Endothelial cell of umbilical vein (primary cell): ENCODE measurements at regions not wholly inside any gene's neighbourhood (a gene's known extent, or its start where the extent isn't known, plus 50 kb on each side); places are given as distances from the start of the nearest gene placed in this dataset.
A peak's percentile ranks its signal among the peaks of the same experiment; 100 is the strongest.
"Not testable (repeated sequence)": the region's sequence is repeated elsewhere in the genome, so short reads cannot be mapped to it uniquely, and the experiment has no call there.

Experiments
- BruUV-seq: library from RNA; stranded (reverse); fragments of 400-500 nt; replicated peaks from 2 replicates; lab custom pipeline; 2021; lab: Mats Ljungman, UMichigan
- CTCF ChIA-PET: fragments of 300-600, 350-600 bp; sonication (Branson Sonifier 250); formaldehyde crosslinking; loops from one replicate; lab custom pipeline; 2021; ENCODE audit warnings: antibody characterized with exemption, inconsistent platforms; lab: Charles Lee
- POLR2A ChIA-PET: fragments of 300-600, 350-600 bp; sonication (Branson Sonifier 250); formaldehyde crosslinking; loops from one replicate; lab custom pipeline; 2021; ENCODE audit warnings: antibody characterized with exemption, inconsistent platforms; lab: Charles Lee
- DNase-seq: peaks from one replicate; pipeline ENCODE4 v3.0.0-alpha.2; 2011; ENCODE audit warnings: low read depth, low spot score
- FAIRE-seq: peaks from 2 replicates; lab custom pipeline; 2011; peaks lifted over from hg19 to GRCh38; lab: Jason Lieb, UNC
- H2AFZ ChIP-seq: 2 replicates; pipeline ENCODE4 v1.6.0; 2012; ENCODE audit warnings: low read depth, low read length, control low read depth, inconsistent platforms
- H3K27ac ChIP-seq: 2 replicates; pipeline ENCODE4 v1.5.1; 2011; ENCODE audit warnings: low read depth, mild to moderate bottlenecking, control low read depth, low read length, moderate library complexity; ENCODE audit not compliant: insufficient read depth
- H3K27me3 ChIP-seq, 2 experiments: 2 replicates each; pipeline versions ENCODE4 v1.6.0 to v1.6.1; 2011; ENCODE audit warnings: low read length in 2 of 2, mixed read lengths in 1 of 2; ENCODE audit not compliant: control insufficient read depth in 2 of 2, insufficient read depth in 2 of 2
- H3K36me3 ChIP-seq, 2 experiments: 2 replicates in 1 of 2; 3 replicates in 1 of 2; pipeline ENCODE4 v1.5.1; 2011; ENCODE audit warnings: low read length in 2 of 2, mild to moderate bottlenecking in 1 of 2, moderate library complexity in 1 of 2; ENCODE audit not compliant: control insufficient read depth in 2 of 2, insufficient read depth in 2 of 2; ENCODE audit errors: extremely low read depth in 1 of 2
- H3K4me1 ChIP-seq: 3 replicates; pipeline ENCODE4 v1.5.1; 2011; ENCODE audit warnings: mild to moderate bottlenecking, low read length; ENCODE audit not compliant: control insufficient read depth, insufficient read depth; ENCODE audit errors: extremely low read depth
- H3K4me2 ChIP-seq: 2 replicates; pipeline ENCODE4 v1.6.1; 2011; ENCODE audit warnings: low read length, control low read depth, mixed read lengths; ENCODE audit not compliant: insufficient read depth
- H3K4me3 ChIP-seq, 3 experiments: fragments of 200-600 bp in 1 of 3; sonication (generic), shearing (Covaris generic) in 1 of 3; replicated peaks in 1 of 3; 2 replicates each; pipeline ENCODE4 v1.5.1; 2011 to 2016; ENCODE audit warnings: control low read depth in 3 of 3, low read length in 3 of 3, mild to moderate bottlenecking in 2 of 3, inconsistent platforms in 1 of 3, low read depth in 1 of 3, moderate library complexity in 1 of 3; ENCODE audit not compliant: insufficient read depth in 1 of 3
- H3K79me2 ChIP-seq: 2 replicates; pipeline ENCODE4 v1.6.0; 2012; ENCODE audit warnings: low read length, inconsistent platforms; ENCODE audit not compliant: control insufficient read depth, insufficient read depth
- H3K9ac ChIP-seq: replicated peaks from 2 replicates; pipeline ENCODE3; 2011; ENCODE audit warnings: low read length, control low read depth; ENCODE audit not compliant: insufficient read depth; ENCODE audit errors: extremely low read depth
- H3K9me1 ChIP-seq: replicated peaks from 3 replicates; pipeline ENCODE4 v1.6.0; 2011; ENCODE audit warnings: mild to moderate bottlenecking, low read length; ENCODE audit not compliant: control insufficient read depth, insufficient read depth; ENCODE audit errors: extremely low read depth
- H3K9me3 ChIP-seq: replicated peaks from 2 replicates; pipeline ENCODE4 v1.5.1; 2012; ENCODE audit warnings: low read length, inconsistent platforms; ENCODE audit not compliant: control insufficient read depth, insufficient read depth
- H4K20me1 ChIP-seq: replicated peaks from 2 replicates; pipeline ENCODE3; 2011; ENCODE audit warnings: mild to moderate bottlenecking, low read length; ENCODE audit not compliant: control insufficient read depth, insufficient read depth; ENCODE audit errors: extremely low read depth
- dilution Hi-C: fragments of 300-500 bp; cut with MboI; formaldehyde crosslinking; loops from one replicate; pipeline ENCODE4 v1.15.0; 2019; ENCODE audit warnings: low sequenced_read_pairs; ENCODE audit not compliant: extremely low pct_ligation_motif_present
- intact Hi-C: fragments of 100-400 bp; cut with micrococcal nuclease; formaldehyde crosslinking; loops from one replicate; pipeline ENCODE4 v1.10.0; 2022

- DNase-seq, H3K9me1 ChIP-seq, intact Hi-C loops, H4K20me1 ChIP-seq, dilution Hi-C loops, H3K27me3 ChIP-seq, H3K9ac ChIP-seq, BruUV-seq, H3K4me3 ChIP-seq, H3K4me2 ChIP-seq, H2AFZ ChIP-seq, H3K4me1 ChIP-seq, POLR2A ChIA-PET, CTCF ChIA-PET, H3K27ac ChIP-seq, H3K79me2 ChIP-seq, H3K9me3 ChIP-seq, H3K36me3 ChIP-seq: not testable (repeated sequence)
- FAIRE-seq, result peak; percentile 70
These were observed 536.4 kb downstream of the PRIM2 start for GRCh38 chr6:57853745-57854407.

- FAIRE-seq, dilution Hi-C loops: not testable (repeated sequence)
These were observed 543.3 kb downstream of the PRIM2 start for GRCh38 chr6:57860481-57861315.

GRCh38 chr6:57870083-57870482 is 552.7 kb downstream of the PRIM2 start:
- H3K27ac ChIP-seq, POLR2A ChIA-PET, H3K4me2 ChIP-seq, BruUV-seq, H3K9me3 ChIP-seq, H3K4me1 ChIP-seq, CTCF ChIA-PET, DNase-seq, H2AFZ ChIP-seq, dilution Hi-C loops, H3K9me1 ChIP-seq, H3K4me3 ChIP-seq, H4K20me1 ChIP-seq, H3K9ac ChIP-seq, FAIRE-seq, intact Hi-C loops, H3K36me3 ChIP-seq, H3K79me2 ChIP-seq, H3K27me3 ChIP-seq: not testable (repeated sequence)

More at GRCh38 chr6:57860481-57861315, 543.3 kb downstream of the PRIM2 start:
- H3K36me3 ChIP-seq, H3K79me2 ChIP-seq, H2AFZ ChIP-seq, H3K9me3 ChIP-seq, H3K27me3 ChIP-seq, H3K9me1 ChIP-seq, H4K20me1 ChIP-seq, BruUV-seq, H3K4me3 ChIP-seq, intact Hi-C loops, DNase-seq, CTCF ChIA-PET, H3K27ac ChIP-seq, POLR2A ChIA-PET, H3K4me1 ChIP-seq, H3K4me2 ChIP-seq, H3K9ac ChIP-seq: not testable (repeated sequence)

- H3K4me1 ChIP-seq, H3K9me3 ChIP-seq, H3K4me3 ChIP-seq, FAIRE-seq, H3K27me3 ChIP-seq, H3K79me2 ChIP-seq, H4K20me1 ChIP-seq, CTCF ChIA-PET, H3K9me1 ChIP-seq, intact Hi-C loops, H3K9ac ChIP-seq, BruUV-seq, H2AFZ ChIP-seq, H3K27ac ChIP-seq, POLR2A ChIA-PET, H3K4me2 ChIP-seq, DNase-seq, dilution Hi-C loops, H3K36me3 ChIP-seq: not testable (repeated sequence)
These were observed 556.0 kb downstream of the PRIM2 start for GRCh38 chr6:57873424-57873823.
